NT2/D1 (cell line): ENCODE measurements at regions not wholly inside any gene's neighbourhood (a gene's known extent, or its start where the extent isn't known, plus 50 kb on each side); places are given as distances from the start of the nearest gene placed in this dataset.

Experiments used
- DNase-seq: peaks from one replicate; pipeline ENCODE4 v3.0.0-alpha.2; 2011; ENCODE audit warnings: low read depth, low spot score
- H3K27me3 ChIP-seq: 2 replicates; pipeline ENCODE4 v1.6.0; 2011; ENCODE audit warnings: mild to moderate bottlenecking; ENCODE audit not compliant: insufficient read length, insufficient read depth
- H3K36me3 ChIP-seq: 2 replicates; pipeline ENCODE4 v1.6.1; 2011; ENCODE audit warnings: mild to moderate bottlenecking, low read length, mixed read lengths; ENCODE audit not compliant: insufficient read depth, insufficient read length
- H3K4me1 ChIP-seq: 2 replicates; pipeline ENCODE4 v1.5.1; 2011; ENCODE audit not compliant: insufficient read depth, insufficient read length
- H3K4me3 ChIP-seq: 2 replicates; pipeline ENCODE4 v1.5.1; 2011; ENCODE audit warnings: low read depth; ENCODE audit not compliant: insufficient read length
- H3K9ac ChIP-seq: 2 replicates; pipeline ENCODE4 v1.6.0; 2011; ENCODE audit warnings: low read depth; ENCODE audit not compliant: insufficient read length
- H3K9me3 ChIP-seq: 2 replicates; pipeline ENCODE4 v1.5.1; 2011; ENCODE audit warnings: mild to moderate bottlenecking, low read length; ENCODE audit not compliant: insufficient read depth
- SUZ12 ChIP-seq: IDR thresholded peaks from 2 replicates; pipeline ENCODE4 v1.6.1; 2011; ENCODE audit not compliant: insufficient read length, insufficient read depth; ENCODE audit errors: extremely low read depth
- YY1 ChIP-seq: IDR thresholded peaks from 2 replicates; pipeline ENCODE4 v1.6.1; 2011; ENCODE audit not compliant: insufficient read length, insufficient read depth
- ZNF274 ChIP-seq: IDR thresholded peaks from 2 replicates; pipeline ENCODE4 v1.6.1; 2011; ENCODE audit warnings: mild to moderate bottlenecking, low read depth, low read length

DNA sequence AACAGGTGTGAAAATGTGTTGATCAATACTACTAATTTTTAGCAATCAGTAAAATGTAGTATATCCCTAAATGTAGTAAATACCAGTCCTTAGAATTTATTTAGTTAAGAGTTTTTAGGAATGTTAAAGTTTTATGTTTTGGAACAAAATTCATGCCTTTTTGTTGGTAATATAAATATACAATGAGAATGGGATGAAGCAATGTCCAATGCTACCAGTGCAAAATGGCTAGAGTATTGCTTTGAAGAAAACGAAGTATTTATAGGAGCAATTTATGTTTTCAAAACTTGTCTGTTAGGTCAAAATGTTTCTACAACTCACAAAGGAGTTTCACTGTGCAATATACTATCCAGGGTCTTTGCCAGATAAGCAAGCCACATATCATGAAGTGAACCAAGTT is 851.5 kb downstream of the PCDH18 start:
- TF ChIP-seq YY1 (no peak), SUZ12 (no peak), ZNF274 (no peak)
- H3K9ac ChIP-seq: no peak overlapping the region
- H3K27me3 ChIP-seq: no peaks in the 10 kb centered on the region
- H3K4me1 ChIP-seq: no peaks in the 10 kb centered on the region
- no peaks in the 10 kb centered on the region for H3K36me3 ChIP-seq
- H3K9me3 ChIP-seq: no peaks in the 10 kb centered on the region
- H3K4me3 ChIP-seq: no peak overlapping the region
- DNase-seq: no peak

DNA sequence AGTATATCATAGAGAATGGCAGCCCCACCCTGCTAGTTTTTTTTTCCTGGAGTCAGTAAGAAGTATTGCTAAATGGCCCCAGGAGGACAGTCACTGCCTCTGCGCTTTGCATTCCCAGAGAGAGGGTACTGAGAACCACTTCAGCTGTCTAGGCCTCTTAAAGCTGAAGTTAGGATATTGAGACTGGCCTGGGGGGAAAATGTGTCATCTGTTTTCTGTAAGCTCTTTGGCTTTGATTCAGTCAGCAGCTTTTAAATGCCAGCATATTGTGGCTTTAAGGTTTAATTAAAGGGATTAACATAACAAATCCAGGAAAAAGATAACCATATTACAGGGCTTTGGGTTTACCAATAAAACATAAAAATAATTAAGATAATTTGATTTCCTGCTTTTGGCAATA is 852.0 kb downstream of the PCDH18 start:
- H3K9me3 ChIP-seq: no peaks in the 10 kb centered on the region
- no peaks in the 10 kb centered on the region for H3K27me3 ChIP-seq
- no peak for DNase-seq
- H3K4me1 ChIP-seq: no peaks in the 10 kb centered on the region
- H3K9ac ChIP-seq: no peak overlapping the region
- H3K4me3 ChIP-seq: no peak overlapping the region
- H3K36me3 ChIP-seq: no peaks in the 10 kb centered on the region
- TF ChIP-seq SUZ12 (no peak), YY1 (no peak), ZNF274 (no peak)

DNA sequence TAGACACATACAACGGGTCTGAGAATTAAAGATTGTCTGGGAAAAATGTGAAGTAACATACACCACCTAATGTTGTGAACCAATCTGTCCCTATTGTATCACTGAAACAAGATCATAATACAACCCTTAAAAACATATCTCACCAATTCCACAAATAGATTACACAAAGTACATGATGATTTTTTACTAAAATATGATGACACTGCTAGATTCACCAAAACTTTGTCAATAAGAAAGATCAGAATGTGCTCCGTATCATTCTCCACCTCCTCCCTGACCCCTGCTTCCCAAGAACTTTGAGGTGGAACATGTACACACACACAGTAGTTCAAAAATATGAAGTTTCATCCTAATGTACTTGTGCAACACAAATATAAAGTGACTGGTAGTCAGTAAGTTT is 862.0 kb downstream of the PCDH18 start:
- Histone ChIP-seq H3K9me3 (no peaks in the 10 kb centered on the region), H3K4me1 (no peaks in the 10 kb centered on the region), H3K9ac (no peak overlapping the region), H3K4me3 (no peak overlapping the region), H3K36me3 (no peaks in the 10 kb centered on the region), H3K27me3 (no peaks in the 10 kb centered on the region)
- TF ChIP-seq YY1 (no peak), SUZ12 (no peak), ZNF274 (no peak)
- DNase-seq: no peak

DNA sequence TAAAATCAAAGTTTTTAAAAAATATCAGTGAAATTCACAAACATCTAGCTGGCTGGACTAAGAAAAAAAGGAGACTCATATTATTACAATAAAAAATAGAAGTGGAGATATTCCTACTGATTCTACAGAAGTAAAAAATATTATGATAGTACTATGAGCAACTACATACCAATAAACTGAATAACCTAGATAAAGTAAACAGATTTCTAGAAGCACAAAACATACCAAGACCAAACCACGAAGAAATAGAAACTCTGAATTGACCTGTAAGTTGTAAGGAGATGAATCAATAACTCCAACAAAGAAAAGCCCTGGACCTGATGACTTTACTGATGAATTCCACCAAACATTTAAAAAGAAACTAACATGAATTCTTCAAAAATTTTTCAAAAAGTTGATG is 867.3 kb downstream of the PCDH18 start:
- Histone ChIP-seq H3K4me3 (no peak overlapping the region), H3K9me3 (no peaks in the 10 kb centered on the region; the same call in 1 of the 2 replicates), H3K4me1 (no peaks in the 10 kb centered on the region), H3K9ac (no peak overlapping the region), H3K36me3 (no peaks in the 10 kb centered on the region), H3K27me3 (no peaks in the 10 kb centered on the region)
- no peak for TF ChIP-seq ZNF274
- no peak for DNase-seq

DNA sequence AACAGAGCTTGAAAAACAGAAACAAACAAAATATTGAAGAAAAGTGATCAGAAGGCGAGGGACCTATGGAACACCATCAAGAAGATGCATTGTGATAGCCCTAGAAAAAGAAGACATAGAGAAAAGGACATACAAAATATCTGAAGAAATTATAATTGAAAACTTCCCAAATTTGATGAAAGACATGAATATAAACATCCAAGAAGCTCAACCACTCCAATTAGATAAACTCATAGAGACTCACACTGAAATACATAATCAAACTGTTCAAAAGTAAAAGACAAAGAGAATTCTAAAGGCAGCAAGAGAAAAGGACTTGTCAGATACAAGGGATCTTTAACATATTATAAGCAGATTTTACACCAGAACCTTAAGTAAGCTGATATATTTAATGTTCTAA is 869.8 kb downstream of the PCDH18 start:
- no peak for DNase-seq
- TF ChIP-seq YY1 (no peak), SUZ12 (no peak), ZNF274 (no peak)
- no peaks in the 10 kb centered on the region for H3K4me1 ChIP-seq
- no peak overlapping the region for H3K4me3 ChIP-seq
- no peaks in the 10 kb centered on the region for H3K27me3 ChIP-seq
- no peaks in the 10 kb centered on the region for H3K36me3 ChIP-seq
- no peak overlapping the region for H3K9ac ChIP-seq
- no peaks in the 10 kb centered on the region; the same call in 1 of the 2 replicates for H3K9me3 ChIP-seq

DNA sequence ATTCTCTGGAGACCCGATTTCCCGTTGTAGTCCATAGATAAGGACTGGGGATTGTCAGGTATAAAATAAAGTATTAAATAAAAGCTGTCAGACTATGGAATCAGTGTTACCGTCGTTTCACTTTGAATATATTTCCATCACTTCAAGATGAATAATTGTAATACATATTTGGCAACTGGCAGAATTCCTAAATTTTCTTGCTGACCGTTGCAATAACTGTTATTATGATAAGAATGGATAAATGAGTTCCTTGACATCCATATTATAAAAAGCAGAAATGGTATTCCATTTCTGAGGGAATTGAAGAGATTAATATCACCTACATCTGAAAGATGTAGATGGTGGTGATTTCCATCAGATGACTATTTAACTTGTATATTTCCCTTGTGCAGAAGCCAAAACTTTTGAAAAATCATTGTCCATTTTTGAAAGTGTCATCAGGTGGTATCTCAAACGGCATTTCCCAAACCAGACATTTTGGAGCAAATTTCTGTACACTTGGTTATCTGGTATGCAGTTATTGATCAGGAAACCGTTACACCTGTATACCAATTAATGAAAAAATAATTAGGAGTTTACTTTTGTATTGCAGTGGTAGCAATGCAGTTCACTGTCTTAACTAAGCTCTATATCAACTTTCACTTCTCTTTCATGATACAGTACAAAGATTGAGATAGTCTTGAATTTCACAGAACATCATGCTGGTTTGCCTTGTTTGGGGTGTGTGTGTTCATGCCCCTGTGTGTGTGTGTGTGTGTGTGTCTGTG is 878.5 kb downstream of the PCDH18 start:
- no peaks in the 10 kb centered on the region for H3K4me1 ChIP-seq
- no peaks in the 10 kb centered on the region for H3K36me3 ChIP-seq
- H3K27me3 ChIP-seq: no peaks in the 10 kb centered on the region
- H3K9me3 ChIP-seq: no peaks in the 10 kb centered on the region
- H3K4me3 ChIP-seq: no peak overlapping the region
- TF ChIP-seq ZNF274: no peak
- no peak for TF ChIP-seq YY1
- no peak for TF ChIP-seq SUZ12
- no peak overlapping the region for H3K9ac ChIP-seq
- no peak for DNase-seq

DNA sequence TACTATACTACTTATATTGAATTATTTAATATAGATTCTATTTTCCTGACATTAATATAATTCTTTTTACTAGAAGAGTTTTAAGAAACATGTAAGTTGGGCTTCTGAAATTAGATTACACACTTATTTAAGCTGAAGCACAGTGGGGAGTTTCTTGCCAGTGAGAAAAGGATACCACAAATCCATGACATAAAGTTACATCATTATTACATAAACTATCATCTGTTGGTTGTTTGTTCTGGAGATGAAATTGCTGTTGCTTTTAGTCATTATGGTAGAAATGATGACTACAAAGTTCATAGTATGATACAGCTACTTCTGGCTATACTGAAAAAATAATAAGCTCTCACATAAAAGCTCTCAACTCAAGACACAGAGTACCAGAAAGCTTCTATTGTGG is 880.4 kb downstream of the PCDH18 start:
- no peak for TF ChIP-seq SUZ12
- TF ChIP-seq YY1: no peak
- no peak for TF ChIP-seq ZNF274
- H3K4me3 ChIP-seq: no peak overlapping the region
- H3K9me3 ChIP-seq: no peaks in the 10 kb centered on the region
- H3K36me3 ChIP-seq: no peaks in the 10 kb centered on the region
- no peak for DNase-seq
- H3K9ac ChIP-seq: no peak overlapping the region
- no peaks in the 10 kb centered on the region for H3K4me1 ChIP-seq
- no peaks in the 10 kb centered on the region for H3K27me3 ChIP-seq
